Muscle layer of duodenum (tissue), 2 donors: ENCODE measurements at regions not wholly inside any gene's neighbourhood (a gene's known extent, or its start where the extent isn't known, plus 50 kb on each side); places are given as distances from the start of the nearest gene placed in this dataset.

Experiments
- H3K27ac ChIP-seq: one replicate; pipeline ENCODE4 v1.7.0; 2013; ENCODE audit warnings: mild to moderate bottlenecking, low read length
- H3K27me3 ChIP-seq: one replicate; pipeline ENCODE4 v1.7.0; 2013; ENCODE audit warnings: low read depth, mild to moderate bottlenecking, control low read depth, low read length
- H3K36me3 ChIP-seq, 2 donors: one replicate each; pipeline ENCODE4 v1.7.0; 2013; ENCODE audit warnings: low read length in 2 of 2, control low read depth in 1 of 2, mild to moderate bottlenecking in 1 of 2; ENCODE audit not compliant: insufficient read depth in 2 of 2, control insufficient read depth in 1 of 2
- H3K4me1 ChIP-seq, 2 donors: one replicate each; pipeline ENCODE4 v1.7.0; 2013; ENCODE audit warnings: low read length in 2 of 2, mild to moderate bottlenecking in 2 of 2, control low read depth in 1 of 2, moderate library complexity in 1 of 2; ENCODE audit not compliant: insufficient read depth in 2 of 2, control insufficient read depth in 1 of 2
- H3K4me3 ChIP-seq, 2 donors: one replicate each; pipeline ENCODE4 v1.7.0; 2013; ENCODE audit warnings: low read length in 2 of 2, low read depth in 1 of 2, mild to moderate bottlenecking in 1 of 2
- H3K9me3 ChIP-seq, 2 donors: one replicate each; pipeline ENCODE4 v1.7.0; 2013; ENCODE audit warnings: low read length in 2 of 2, control low read depth in 1 of 2, mild to moderate bottlenecking in 1 of 2; ENCODE audit not compliant: control insufficient read depth in 1 of 2
- donor health status: healthy.

GRCh38 chr3:70899816-70900215 lies 587.4 kb upstream of the MDFIC2 start:
- no peak overlapping the region for H3K4me3 ChIP-seq
- no peak overlapping the region for H3K27ac ChIP-seq
- H3K4me1 ChIP-seq: no peaks in the 10 kb centered on the region
- H3K9me3 ChIP-seq: no peaks in the 10 kb centered on the region
- H3K36me3 ChIP-seq: no peaks in the 10 kb centered on the region
- no peaks in the 10 kb centered on the region for H3K27me3 ChIP-seq

DNA sequence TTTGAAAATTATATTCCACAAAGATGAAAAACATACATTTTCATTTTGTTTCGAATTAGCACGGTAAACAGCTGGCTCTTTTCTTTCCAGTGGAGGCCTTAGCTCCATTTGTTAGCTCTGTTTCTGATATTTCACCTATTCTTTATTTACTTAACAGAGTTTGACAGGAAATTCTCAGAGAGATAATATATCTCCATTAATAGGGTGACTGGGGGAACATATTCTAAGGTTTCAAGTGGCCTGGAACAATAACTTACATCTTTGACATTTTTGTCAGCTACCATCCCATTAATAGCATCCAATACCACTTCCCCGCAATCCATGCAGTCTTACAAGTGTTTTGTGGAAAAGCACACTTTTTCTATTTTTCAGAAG lies 577.6 kb upstream of the MDFIC2 start:
- H3K4me1 ChIP-seq: no peaks in the 10 kb centered on the region
- H3K4me3 ChIP-seq: no peak overlapping the region
- no peaks in the 10 kb centered on the region for H3K9me3 ChIP-seq
- no peak overlapping the region for H3K27ac ChIP-seq
- no peaks in the 10 kb centered on the region for H3K36me3 ChIP-seq
- H3K27me3 ChIP-seq: no peaks in the 10 kb centered on the region

DNA sequence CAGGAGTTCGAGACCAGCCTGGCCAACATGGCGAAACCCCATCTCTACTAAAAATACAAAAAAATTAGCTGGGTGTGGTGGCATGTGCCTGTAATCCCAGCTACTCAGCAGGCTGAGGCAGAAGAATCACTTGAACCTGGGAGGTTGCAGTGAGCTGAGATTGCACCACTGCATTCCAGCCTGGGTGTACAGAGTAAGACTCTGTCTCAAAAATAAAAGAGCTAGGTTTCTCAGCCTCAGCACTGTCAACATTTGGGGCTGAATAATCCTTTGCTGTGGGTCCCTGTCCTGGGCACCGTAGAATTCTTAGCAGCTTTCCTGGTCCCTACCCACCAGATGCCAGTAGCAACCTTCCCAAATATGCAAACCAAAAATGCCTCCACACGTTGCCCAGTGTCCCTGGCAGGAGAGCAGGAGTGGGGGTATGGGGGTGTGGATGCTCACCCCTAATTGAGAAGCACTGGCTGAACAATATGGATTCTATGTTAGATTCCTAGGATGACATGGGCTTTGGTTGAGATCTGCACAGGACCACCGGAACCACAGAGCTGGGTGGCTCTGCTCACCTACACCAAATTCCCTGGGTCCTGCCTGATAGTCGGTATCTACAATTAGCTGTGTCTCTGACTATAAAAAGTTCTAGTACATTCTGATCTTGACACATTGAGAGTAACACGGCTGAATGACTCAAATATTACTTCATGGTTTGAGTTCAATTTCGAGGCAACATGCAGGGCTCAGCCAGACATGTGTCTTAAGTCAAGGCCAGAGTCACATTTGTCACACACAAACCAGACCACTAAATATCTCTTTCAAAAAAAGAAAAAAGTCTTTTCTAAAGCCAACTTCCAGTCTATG lies 577.0 kb upstream of the MDFIC2 start:
- Histone ChIP-seq H3K4me1 (no peaks in the 10 kb centered on the region), H3K4me3 (no peak overlapping the region), H3K27me3 (no peaks in the 10 kb centered on the region), H3K27ac (no peak overlapping the region), H3K36me3 (no peaks in the 10 kb centered on the region), H3K9me3 (no peaks in the 10 kb centered on the region)

- Histone ChIP-seq H3K27me3 (no peaks in the 10 kb centered on the region), H3K36me3 (no peaks in the 10 kb centered on the region), H3K4me3 (no peak overlapping the region), H3K9me3 (no peaks in the 10 kb centered on the region), H3K4me1 (no peaks in the 10 kb centered on the region), H3K27ac (no peak overlapping the region)
Measured at GRCh38 chr3:70885636-70886035, 573.2 kb upstream of the MDFIC2 start.

DNA sequence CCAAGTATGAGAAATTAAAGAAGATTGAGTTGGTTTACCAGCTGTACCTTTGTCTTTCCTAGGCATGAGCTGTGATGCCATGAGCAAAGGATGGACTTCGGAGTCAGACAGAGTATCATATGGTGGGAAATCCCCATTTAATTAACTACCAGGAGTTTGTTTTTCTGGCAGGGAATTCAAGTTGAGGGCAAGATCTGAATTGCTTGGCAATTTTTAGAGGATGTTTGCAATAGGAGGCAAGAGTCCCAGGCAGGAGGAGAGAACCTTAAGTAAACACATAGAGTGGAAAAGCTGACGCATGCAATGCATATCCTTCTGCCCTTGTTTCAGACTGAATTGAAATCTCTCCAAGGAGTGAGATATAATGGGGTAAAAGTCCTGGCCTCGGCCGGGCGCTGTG lies 569.7 kb upstream of the MDFIC2 start:
- H3K9me3 ChIP-seq: no peaks in the 10 kb centered on the region
- H3K4me1 ChIP-seq: no peaks in the 10 kb centered on the region
- H3K36me3 ChIP-seq: no peaks in the 10 kb centered on the region
- H3K27me3 ChIP-seq: no peaks in the 10 kb centered on the region
- no peak overlapping the region for H3K27ac ChIP-seq
- H3K4me3 ChIP-seq: no peak overlapping the region

DNA sequence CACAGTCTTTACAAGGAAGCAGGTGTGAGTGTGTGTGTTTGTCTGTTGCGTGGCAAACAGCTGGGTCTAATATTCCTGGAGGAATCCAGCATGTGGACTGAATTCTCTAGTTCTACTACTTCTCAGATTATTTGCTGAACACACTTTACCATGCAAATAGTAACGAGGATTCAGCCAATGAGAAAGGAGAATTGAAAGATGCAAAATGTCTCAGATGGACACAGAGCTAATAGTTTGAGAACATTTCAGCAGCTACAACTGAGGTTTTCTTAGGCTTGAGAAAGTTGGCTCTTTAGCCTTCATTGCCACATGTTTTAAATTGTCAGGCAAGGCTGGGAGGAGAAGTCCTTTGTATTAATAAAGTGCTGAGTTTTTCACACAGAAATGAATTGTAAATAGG lies 568.0 kb upstream of the MDFIC2 start:
- Histone ChIP-seq H3K27me3 (no peaks in the 10 kb centered on the region), H3K4me1 (no peaks in the 10 kb centered on the region), H3K27ac (no peak overlapping the region), H3K36me3 (no peaks in the 10 kb centered on the region), H3K4me3 (no peak overlapping the region), H3K9me3 (no peaks in the 10 kb centered on the region)

DNA sequence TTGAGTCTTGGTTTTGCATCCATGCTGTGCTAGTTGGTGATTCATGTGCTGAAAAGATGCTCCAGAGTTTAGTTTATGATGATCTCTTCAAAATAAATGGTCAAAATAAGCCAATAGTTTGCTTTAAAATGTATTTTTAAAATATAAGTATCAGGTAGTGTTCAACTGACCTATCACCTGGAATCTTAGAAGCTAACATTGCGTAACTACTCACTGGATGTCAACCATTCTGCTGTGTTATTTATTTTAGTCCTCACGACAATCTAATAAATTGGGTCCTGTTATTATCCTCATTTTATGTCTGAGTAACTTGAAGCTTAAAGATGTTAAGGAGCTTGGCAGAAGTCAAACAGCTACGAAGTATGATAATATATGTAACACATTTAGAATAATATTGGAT lies 563.7 kb upstream of the MDFIC2 start:
- H3K27ac ChIP-seq: no peak overlapping the region

GRCh38 chr3:70874196-70874595 lies 561.8 kb upstream of the MDFIC2 start:
- Histone ChIP-seq H3K27me3 (no peaks in the 10 kb centered on the region), H3K27ac (no peak overlapping the region), H3K4me3 (no peak overlapping the region), H3K4me1 (peaks cover 0 to 6% of the 10 kb centered on the region in 2 donors), H3K36me3 (no peaks in the 10 kb centered on the region), H3K9me3 (peaks cover 0 to 5% of the 10 kb centered on the region in 2 donors)

More for the DNA sequence above, 563.7 kb upstream of the MDFIC2 start:
- Histone ChIP-seq H3K9me3 (peaks cover 0 to 3% of the 10 kb centered on the region in 2 donors), H3K36me3 (no peaks in the 10 kb centered on the region), H3K4me1 (peaks cover 0 to 6% of the 10 kb centered on the region in 2 donors), H3K27me3 (no peaks in the 10 kb centered on the region), H3K4me3 (no peak overlapping the region)

DNA sequence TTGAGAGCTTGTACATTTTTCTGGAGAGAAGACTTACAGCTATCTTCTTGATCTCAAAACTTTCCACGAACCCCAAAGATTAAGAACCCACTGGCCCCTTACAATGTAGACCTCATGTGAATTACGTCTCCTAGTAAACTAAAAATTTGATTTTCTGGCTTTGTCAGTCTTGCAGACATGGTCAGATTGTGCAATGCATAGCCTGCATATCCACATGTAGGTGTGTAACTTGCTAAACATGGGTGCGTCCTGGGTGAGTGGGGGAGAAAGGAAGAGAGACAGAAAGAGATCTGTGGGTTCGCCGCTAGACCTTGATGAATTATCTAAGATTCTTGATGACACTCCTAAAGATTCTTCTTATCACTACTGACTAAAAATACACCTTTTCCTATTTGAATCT lies 561.2 kb upstream of the MDFIC2 start:
- Histone ChIP-seq H3K4me3 (no peak overlapping the region), H3K4me1 (peaks cover 0 to 6% of the 10 kb centered on the region in 2 donors), H3K27ac (no peak overlapping the region), H3K36me3 (no peaks in the 10 kb centered on the region), H3K27me3 (no peaks in the 10 kb centered on the region), H3K9me3 (peaks cover 0 to 5% of the 10 kb centered on the region in 2 donors)

DNA sequence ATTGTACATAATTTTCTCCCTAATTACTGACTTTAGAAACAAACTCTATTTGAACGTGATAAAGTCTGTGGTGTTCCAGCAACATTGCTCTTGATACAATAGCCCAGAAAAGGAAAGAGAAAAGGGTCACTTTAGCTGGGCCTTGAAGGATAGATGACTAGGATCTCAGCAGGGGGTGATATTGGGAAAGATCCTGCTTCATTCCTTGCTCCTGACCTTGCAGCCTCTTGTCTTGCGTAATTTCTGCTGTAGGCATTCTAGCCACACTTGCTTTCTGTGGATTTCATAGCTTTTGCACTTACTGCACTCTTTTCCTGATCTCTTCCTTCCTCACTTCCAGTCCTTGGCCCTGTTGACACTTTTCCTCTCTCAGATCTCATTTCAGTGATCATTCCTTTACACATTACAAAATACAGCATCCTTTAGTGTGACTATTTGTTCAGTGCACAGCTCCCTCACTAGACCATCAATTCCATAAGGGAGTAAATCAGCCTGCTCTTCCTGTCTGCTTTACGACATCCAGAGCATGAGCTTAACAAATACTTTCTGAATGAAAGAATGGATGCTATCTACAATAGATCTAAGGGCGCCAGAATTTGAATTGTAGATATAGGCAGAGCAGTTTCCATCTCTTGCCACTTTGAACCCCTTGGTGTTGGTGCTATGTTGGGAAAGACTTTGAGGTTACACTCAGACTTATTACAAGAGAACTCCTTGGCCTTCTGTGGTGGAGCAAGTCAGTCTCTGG lies 559.6 kb upstream of the MDFIC2 start:
- Histone ChIP-seq H3K9me3 (peaks cover 0 to 5% of the 10 kb centered on the region in 2 donors), H3K4me3 (no peak overlapping the region), H3K27ac (no peak overlapping the region)

GRCh38 chr3:70870576-70870975 lies 558.1 kb upstream of the MDFIC2 start:
- H3K27me3 ChIP-seq: no peaks in the 10 kb centered on the region
- H3K4me3 ChIP-seq: no peak overlapping the region
- no peak overlapping the region for H3K27ac ChIP-seq
- peaks cover 0 to 6% of the 10 kb centered on the region in 2 donors for H3K4me1 ChIP-seq
- H3K9me3 ChIP-seq: peaks cover 0 to 7% of the 10 kb centered on the region in 2 donors
- H3K36me3 ChIP-seq: no peaks in the 10 kb centered on the region

More for the DNA sequence above, 559.6 kb upstream of the MDFIC2 start:
- Histone ChIP-seq H3K4me1 (peaks cover 0 to 6% of the 10 kb centered on the region in 2 donors), H3K36me3 (no peaks in the 10 kb centered on the region), H3K27me3 (no peaks in the 10 kb centered on the region)
